Nephron (organoid): ENCODE measurements at regions not wholly inside any gene's neighbourhood (a gene's known extent, or its start where the extent isn't known, plus 50 kb on each side); places are given as distances from the start of the nearest gene placed in this dataset.
"Not testable (repeated sequence)": the region's sequence is repeated elsewhere in the genome, so short reads cannot be mapped to it uniquely, and the experiment has no call there.

ENCODE experiments used
- H3K27ac Mint-ChIP-seq, 3 experiments: 2 replicates each; pipeline ENCODE4 v1.8.0; 2020; ENCODE audit warnings: mixed read lengths in 3 of 3, mild to moderate bottlenecking in 2 of 3, moderate library complexity in 1 of 3
- H3K27me3 Mint-ChIP-seq: 2 replicates; pipeline ENCODE4 v1.8.0; 2021; ENCODE audit warnings: low read depth, mild to moderate bottlenecking, moderate library complexity, mixed read lengths
- H3K36me3 Mint-ChIP-seq: 2 replicates; pipeline ENCODE4 v1.8.0; 2020; ENCODE audit warnings: low read depth, mixed read lengths
- H3K4me1 Mint-ChIP-seq: 2 replicates; pipeline ENCODE4 v1.8.0; 2020; ENCODE audit warnings: mixed read lengths
- H3K4me3 Mint-ChIP-seq, 3 experiments: 2 replicates each; pipeline ENCODE4 v1.8.0; 2020; ENCODE audit warnings: mild to moderate bottlenecking in 3 of 3, mixed read lengths in 3 of 3, moderate library complexity in 2 of 3
- H3K9me3 Mint-ChIP-seq: 2 replicates; pipeline ENCODE4 v1.8.0; 2020; ENCODE audit warnings: mixed read lengths
- TF ChIP-seq, protein P1 (sequence below), 3 experiments: fragments of 200-600 bp; sonication (generic); IDR thresholded peaks; one replicate each; pipeline ENCODE4 v1.5.0; 2021; ENCODE audit warnings: antibody characterized with exemption in 3 of 3; ENCODE audit not compliant: unreplicated experiment in 3 of 3

- H3K9me3 Mint-ChIP-seq = peaks cover 2% of the 10 kb centered on the region
- TF ChIP-seq, protein P1, sequence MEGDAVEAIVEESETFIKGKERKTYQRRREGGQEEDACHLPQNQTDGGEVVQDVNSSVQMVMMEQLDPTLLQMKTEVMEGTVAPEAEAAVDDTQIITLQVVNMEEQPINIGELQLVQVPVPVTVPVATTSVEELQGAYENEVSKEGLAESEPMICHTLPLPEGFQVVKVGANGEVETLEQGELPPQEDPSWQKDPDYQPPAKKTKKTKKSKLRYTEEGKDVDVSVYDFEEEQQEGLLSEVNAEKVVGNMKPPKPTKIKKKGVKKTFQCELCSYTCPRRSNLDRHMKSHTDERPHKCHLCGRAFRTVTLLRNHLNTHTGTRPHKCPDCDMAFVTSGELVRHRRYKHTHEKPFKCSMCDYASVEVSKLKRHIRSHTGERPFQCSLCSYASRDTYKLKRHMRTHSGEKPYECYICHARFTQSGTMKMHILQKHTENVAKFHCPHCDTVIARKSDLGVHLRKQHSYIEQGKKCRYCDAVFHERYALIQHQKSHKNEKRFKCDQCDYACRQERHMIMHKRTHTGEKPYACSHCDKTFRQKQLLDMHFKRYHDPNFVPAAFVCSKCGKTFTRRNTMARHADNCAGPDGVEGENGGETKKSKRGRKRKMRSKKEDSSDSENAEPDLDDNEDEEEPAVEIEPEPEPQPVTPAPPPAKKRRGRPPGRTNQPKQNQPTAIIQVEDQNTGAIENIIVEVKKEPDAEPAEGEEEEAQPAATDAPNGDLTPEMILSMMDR (IDR thresholded peaks at IDR 0.05; ENCODE audit: unreplicated experiment in 3 of 3) = no peak
- peaks cover 4% of the 10 kb centered on the region for H3K27me3 Mint-ChIP-seq
- H3K27ac Mint-ChIP-seq = peak overlapping the region in 2 of 3 experiments; percentile 71 to 85
- H3K4me1 Mint-ChIP-seq = peaks cover 37% of the 10 kb centered on the region
- peaks cover 6% of the 10 kb centered on the region for H3K36me3 Mint-ChIP-seq
- H3K4me3 Mint-ChIP-seq = peak overlapping the region in 2 of 3 experiments; percentile 56 to 57
Measured at GRCh38 chr6:15021074-15021473, 224.8 kb upstream of the JARID2 start.

GRCh38 chr6:15023018-15023417 lies 222.9 kb upstream of the JARID2 start:
- Mint-ChIP-seq H3K4me1 (peaks cover 30% of the 10 kb centered on the region), H3K27ac (peak overlapping the region in 1 of 3 experiments; percentile 43)
- not testable (repeated sequence) for H3K9me3 Mint-ChIP-seq, H3K36me3 Mint-ChIP-seq, H3K27me3 Mint-ChIP-seq, H3K4me3 Mint-ChIP-seq

DNA sequence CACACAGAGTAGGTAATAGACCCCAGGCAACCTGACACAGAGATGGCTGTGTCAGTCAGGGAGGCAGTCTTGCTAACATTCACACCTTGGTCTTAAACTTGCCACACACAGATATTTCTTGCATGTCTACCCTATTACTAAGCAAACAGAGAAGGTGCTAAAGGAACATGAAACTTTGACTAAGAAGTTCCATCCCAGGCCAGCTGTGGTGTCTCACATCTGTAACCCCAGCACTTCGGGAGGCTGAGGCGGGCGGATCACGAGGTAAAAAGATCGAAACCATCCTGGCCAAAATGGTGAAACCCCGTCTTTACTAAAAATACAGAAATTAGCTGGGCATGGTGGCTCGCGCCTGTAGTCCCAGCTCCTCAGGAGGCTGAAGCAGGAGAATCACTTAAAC lies 222.4 kb upstream of the JARID2 start:
- no peak overlapping the region for H3K4me3 Mint-ChIP-seq
- peak overlapping the region in 1 of 3 experiments; percentile 43 for H3K27ac Mint-ChIP-seq
- H3K36me3 Mint-ChIP-seq = peaks cover 6% of the 10 kb centered on the region
- peaks cover 4% of the 10 kb centered on the region for H3K27me3 Mint-ChIP-seq
- TF ChIP-seq, protein P1 (IDR thresholded peaks at IDR 0.05; ENCODE audit: unreplicated experiment in 3 of 3) = no peak
- peaks cover 2% of the 10 kb centered on the region for H3K9me3 Mint-ChIP-seq
- H3K4me1 Mint-ChIP-seq = peaks cover 28% of the 10 kb centered on the region

DNA sequence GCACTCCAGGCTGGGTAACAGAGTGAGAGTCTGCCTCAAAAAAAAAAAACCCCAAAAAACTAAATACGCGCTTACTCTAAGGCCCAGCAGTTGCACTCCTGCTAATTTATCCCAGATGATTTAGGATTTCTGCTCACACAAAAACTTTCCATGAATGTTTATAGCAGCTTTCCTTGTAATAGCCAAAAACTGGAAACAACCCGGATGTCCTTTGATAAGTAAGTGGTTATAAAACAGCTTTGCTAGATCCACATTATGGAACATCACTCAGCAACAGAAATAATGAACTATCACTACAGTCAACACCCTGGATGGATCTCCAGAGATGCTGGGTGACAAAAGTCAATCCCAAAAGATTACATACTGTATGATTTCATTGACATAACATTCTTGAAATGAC lies 220.4 kb upstream of the JARID2 start:
- peaks cover 11% of the 10 kb centered on the region for H3K36me3 Mint-ChIP-seq
- peak overlapping the region in 2 of 3 experiments; percentile 18 to 30 for H3K27ac Mint-ChIP-seq
- H3K27me3 Mint-ChIP-seq = peaks cover 4% of the 10 kb centered on the region
- no peak overlapping the region for H3K4me3 Mint-ChIP-seq
- H3K9me3 Mint-ChIP-seq = peaks cover 6% of the 10 kb centered on the region
- TF ChIP-seq, protein P1 (IDR thresholded peaks at IDR 0.05; ENCODE audit: unreplicated experiment in 3 of 3) = no peak
- peaks cover 28% of the 10 kb centered on the region for H3K4me1 Mint-ChIP-seq

- H3K9me3 Mint-ChIP-seq = peaks cover 10% of the 10 kb centered on the region
- no peak overlapping the region for H3K4me3 Mint-ChIP-seq
- H3K27me3 Mint-ChIP-seq = peaks cover 4% of the 10 kb centered on the region
- H3K27ac Mint-ChIP-seq = no peak overlapping the region
- peaks cover 5% of the 10 kb centered on the region for H3K36me3 Mint-ChIP-seq
- peaks cover 21% of the 10 kb centered on the region for H3K4me1 Mint-ChIP-seq
- TF ChIP-seq, protein P1 (IDR thresholded peaks at IDR 0.05; ENCODE audit: unreplicated experiment in 3 of 3) = no peak
Measured at GRCh38 chr6:15026832-15027231, 219.0 kb upstream of the JARID2 start.

GRCh38 chr6:15027472-15027871 lies 218.4 kb upstream of the JARID2 start:
- peaks cover 16% of the 10 kb centered on the region for H3K4me1 Mint-ChIP-seq
- peak overlapping the region in 1 of 3 experiments; percentile 19 for H3K27ac Mint-ChIP-seq
- H3K9me3 Mint-ChIP-seq = peaks cover 10% of the 10 kb centered on the region
- peaks cover 4% of the 10 kb centered on the region for H3K27me3 Mint-ChIP-seq
- H3K4me3 Mint-ChIP-seq = no peak overlapping the region
- TF ChIP-seq, protein P1 (IDR thresholded peaks at IDR 0.05; ENCODE audit: unreplicated experiment in 3 of 3) = no peak
- H3K36me3 Mint-ChIP-seq = peaks cover 5% of the 10 kb centered on the region
